GM12892 (cell line): ENCODE measurements at regions not wholly inside any gene's neighbourhood (a gene's known extent, or its start where the extent isn't known, plus 50 kb on each side); places are given as distances from the start of the nearest gene placed in this dataset.

Source experiments
- DNase-seq: peaks from one replicate; pipeline ENCODE4 v3.0.0; 2011; ENCODE audit not compliant: insufficient read length
- FAIRE-seq: peaks from 2 replicates; lab custom pipeline; 2011; peaks lifted over from hg19 to GRCh38; lab: Jason Lieb, UNC
- POLR2A ChIP-seq: IDR thresholded peaks from 2 replicates; pipeline ENCODE4 v1.6.1; 2011; ENCODE audit warnings: low read depth, low read length, control low read depth
- POLR2AphosphoS5 ChIP-seq: IDR thresholded peaks from 2 replicates; pipeline ENCODE4 v1.6.1; 2011; ENCODE audit warnings: low read depth, low read length, control low read depth
- TAF1 ChIP-seq: IDR thresholded peaks from 2 replicates; pipeline ENCODE4 v1.6.1; 2011; ENCODE audit warnings: low read depth, mild to moderate bottlenecking, control low read depth, low read length, borderline replicate concordance

DNA sequence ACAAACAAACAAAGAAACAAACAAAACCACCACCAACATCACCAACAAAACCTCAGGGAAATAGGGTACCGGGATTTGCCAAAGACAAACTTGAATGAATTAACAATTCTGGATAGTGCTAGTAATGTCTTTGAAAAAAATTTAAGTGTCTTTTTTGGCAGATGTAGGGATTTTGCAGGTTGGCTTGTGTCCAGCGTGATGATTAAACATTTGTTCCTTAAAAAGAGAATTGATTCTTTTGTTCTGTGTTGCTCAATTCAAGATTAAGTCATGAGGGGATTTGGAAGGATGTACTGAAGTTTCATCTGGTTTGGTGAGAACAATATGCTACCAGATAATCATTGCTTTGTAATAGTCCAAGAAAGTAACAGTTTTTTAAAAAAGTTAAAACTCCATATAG lies 125.1 kb upstream of the HS3ST5 start:
- no peak for TF ChIP-seq POLR2AphosphoS5
- no peak for TF ChIP-seq TAF1
- TF ChIP-seq POLR2A: no peak
- FAIRE-seq (no peak), DNase-seq (no peak)

DNA sequence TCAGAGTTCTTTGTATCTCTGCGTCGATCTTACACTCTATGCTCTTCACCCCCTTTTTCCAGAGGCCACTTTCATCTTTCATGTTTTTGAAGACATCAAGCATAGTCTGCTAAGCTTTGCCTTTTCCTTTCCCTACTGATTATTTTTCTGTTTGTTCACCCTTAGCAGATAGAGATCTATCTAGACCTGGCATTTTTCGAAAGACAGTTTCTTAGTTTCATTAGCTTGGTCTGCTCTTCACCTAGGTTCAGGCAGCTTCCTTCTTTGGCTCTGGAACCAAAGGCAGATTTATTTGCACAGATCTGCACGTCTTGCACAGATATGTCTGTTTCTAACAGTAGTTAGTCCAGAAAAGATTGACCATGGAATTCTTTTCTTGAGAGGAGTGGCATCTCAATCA lies 122.7 kb upstream of the HS3ST5 start:
- DNase-seq (no peak), FAIRE-seq (no peak)
- TF ChIP-seq POLR2A: no peak
- no peak for TF ChIP-seq TAF1
- no peak for TF ChIP-seq POLR2AphosphoS5

DNA sequence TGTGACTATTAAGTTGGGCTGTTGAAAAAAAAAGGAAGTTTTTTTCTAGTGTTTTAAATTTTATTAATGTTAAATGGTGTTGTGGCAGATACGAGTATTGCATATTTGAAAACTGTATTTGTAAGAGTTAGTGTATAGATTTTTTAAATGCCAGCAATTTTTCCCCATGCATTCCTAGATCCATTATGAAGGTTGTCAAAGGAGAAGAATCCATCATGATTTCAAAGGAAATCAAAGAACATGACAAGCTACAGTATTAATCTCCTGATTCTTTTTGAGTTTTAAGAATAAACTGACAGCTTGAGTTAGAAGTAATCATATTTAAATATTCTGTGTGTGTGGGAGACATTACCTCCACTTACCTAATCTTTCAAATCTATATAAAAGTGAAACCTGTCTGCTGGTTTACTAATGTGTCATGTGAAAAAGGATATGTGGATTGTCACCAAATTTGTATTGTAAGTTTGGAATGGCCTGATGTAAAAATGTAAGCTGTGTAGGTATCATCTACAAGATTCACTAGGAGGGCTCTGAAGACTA lies 111.0 kb upstream of the HS3ST5 start:
- no peak for TF ChIP-seq POLR2AphosphoS5
- TF ChIP-seq POLR2A: no peak
- TF ChIP-seq TAF1: no peak
- FAIRE-seq (no peak), DNase-seq (no peak)

DNA sequence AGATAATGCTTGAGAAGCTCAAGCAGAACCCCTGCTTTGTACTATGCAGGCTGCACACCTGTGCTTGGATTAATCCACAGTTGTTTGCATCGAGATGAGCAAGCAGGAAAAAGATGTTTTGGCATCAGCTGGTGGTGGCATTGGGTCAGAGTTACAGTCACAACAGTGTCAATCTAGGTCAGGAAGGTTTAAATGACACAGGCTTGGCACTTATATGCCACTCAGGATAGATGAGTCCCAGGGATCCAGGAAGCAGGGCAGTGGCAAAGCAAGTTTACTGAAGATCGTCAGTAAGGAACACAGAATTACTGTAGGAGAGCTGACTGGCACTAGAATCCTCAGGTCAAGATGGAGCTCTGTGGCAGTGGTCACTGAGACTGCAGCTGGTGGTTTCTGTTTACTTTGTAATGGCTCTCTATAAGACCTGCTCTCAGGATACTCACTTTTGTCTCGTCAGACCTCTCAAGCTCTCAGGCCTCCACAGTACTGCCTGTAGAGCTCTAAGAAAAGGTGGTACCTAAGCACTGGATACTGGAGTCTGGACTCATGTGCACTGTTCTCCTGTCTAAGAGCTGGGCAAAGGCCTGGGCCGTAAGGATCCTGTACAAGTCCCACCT lies 110.1 kb upstream of the HS3ST5 start:
- TF ChIP-seq POLR2AphosphoS5 (no peak), POLR2A (no peak), TAF1 (no peak)
- no peak for DNase-seq
- no peak for FAIRE-seq

DNA sequence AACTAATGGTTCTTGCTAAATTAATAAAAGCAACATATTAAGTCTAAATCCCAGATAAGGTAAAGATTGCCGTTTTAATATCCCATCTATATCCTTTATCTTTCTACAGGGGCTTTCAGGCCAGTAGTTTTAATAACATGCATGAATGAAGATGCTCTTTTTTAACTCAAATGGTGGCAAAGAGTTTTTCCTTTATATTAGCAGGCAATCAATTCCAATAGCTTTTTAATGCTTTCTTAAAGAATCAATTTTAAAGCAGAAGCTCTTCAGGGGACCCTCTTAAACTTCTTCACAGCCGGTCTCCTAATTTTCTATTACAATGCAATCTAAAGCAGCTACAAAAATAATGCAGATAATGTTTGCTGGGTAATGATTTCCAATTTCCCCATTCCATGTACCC lies 107.8 kb upstream of the HS3ST5 start:
- no peak for FAIRE-seq
- DNase-seq: no peak
- TF ChIP-seq POLR2AphosphoS5 (no peak), TAF1 (no peak), POLR2A (no peak)

DNA sequence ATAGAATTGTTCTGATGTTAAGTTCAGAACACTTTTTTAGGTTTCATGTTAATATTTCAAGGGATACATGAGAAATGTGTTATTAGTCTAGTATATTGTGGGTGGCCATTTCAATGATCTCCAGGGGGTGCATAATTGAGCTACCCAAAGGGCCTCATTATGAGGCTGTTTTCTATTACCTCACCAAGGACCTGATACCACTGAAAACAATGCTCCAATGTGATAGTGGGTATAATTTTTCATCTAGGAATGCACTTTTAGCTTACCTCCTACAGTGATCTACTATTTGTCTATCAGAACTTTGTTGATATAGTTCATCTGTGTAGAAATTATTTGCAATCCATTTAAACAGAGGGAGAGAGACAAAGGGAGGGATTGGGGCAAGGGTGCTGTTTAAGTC lies 106.8 kb upstream of the HS3ST5 start:
- DNase-seq (no peak), FAIRE-seq (no peak)
- TF ChIP-seq TAF1 (no peak), POLR2A (no peak), POLR2AphosphoS5 (no peak)

DNA sequence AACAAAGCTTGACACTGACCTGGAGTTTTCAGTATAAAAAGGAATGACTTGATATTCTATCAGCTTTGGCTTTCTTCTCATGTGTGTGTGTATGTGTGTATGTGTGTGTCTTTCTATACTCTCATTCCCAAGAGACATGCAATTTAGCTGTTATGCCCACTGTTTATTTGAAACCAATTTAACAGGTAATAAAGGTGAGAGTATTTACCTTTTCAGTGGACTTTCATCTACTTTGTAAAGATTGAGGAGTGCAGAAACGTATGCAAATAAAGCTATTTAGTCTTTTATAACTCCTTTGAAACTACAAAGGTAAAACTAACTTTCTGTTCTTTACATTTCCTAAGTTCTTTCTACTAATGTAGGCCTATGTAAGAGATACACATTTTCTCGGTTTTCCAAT lies 103.5 kb upstream of the HS3ST5 start:
- FAIRE-seq (peak; percentile 76), DNase-seq (no peak)
- TF ChIP-seq POLR2AphosphoS5 (no peak), POLR2A (no peak), TAF1 (no peak)

DNA sequence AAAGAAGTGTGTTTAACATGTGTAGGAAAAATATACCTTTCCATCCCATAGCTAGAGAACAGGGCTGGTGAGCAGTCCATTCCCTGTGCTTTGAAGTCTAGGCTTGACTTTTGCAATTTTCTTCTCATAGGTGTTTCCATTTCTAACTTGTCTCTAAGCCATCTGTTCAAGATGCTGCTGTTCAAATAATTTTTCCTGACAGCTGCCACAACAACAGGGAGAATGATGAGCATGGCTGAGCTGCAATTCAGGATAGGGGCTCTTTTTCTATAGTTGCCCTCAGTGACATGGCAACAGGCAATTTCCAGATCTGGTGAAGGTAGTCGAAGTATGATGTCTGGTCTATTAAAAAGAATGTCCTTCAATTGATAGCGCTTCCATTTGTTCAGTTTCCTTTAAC lies 103.0 kb upstream of the HS3ST5 start:
- TF ChIP-seq POLR2AphosphoS5: no peak
- FAIRE-seq (no peak), DNase-seq (no peak)

DNA sequence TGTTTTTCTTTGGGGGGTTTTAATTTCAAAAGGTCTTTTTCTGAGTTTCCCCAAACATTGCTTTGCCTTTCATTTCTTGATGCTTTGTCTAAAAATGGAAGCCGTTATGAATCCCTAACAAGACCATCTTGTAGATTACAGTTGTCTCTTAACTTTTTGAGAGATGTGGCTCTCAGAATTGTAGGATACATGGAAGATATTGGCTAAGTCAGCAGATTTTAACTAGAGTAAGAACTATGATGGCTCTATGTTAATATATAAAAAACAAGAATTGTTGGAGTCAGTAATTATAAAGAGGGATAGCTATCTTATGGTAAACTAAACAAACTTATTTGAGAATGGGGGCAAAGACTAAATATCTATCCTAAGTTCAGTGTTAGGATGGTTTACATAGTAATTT lies 96.6 kb upstream of the HS3ST5 start:
- FAIRE-seq: no peak
- no peak for TF ChIP-seq TAF1
- no peak for DNase-seq

DNA sequence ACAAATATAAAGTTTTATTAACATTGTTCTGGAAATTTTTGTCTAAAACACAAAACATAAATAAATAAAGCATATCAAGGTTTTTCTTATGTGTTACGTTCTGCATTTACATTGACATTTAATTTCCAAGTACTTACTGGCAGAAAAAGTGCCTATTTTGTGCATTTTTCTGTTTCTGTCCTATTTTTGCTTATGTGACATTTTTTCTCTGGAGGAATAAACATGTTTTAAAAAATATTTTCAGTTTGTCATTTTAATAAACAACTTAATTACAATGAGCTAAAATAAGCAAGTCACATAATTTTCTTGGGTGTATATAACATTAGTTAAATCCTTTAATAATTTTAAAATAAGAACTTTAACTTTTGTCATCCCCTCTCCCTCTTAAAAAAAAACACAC lies 94.4 kb upstream of the HS3ST5 start:
- TF ChIP-seq TAF1 (no peak), POLR2AphosphoS5 (no peak), POLR2A (no peak)
- no peak for FAIRE-seq
- DNase-seq: no peak

DNA sequence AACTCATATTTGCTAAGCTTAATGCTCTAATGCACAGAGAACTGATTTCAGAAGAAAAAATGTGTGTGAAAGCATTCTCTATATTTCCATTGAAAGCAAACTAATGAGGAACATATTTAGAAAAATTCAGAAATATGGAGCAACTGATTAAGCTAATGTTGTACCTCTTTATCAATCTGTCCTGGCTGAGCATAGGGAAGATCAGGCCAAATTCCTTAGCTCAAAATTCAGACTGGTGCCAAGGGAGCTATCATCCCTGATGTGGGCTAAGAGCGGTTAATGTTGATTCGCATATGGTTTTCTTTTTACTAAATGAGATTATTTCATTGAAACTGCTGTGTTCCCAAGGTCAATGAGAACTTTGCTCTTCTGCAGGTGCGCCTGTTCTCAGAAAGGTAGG lies 93.9 kb upstream of the HS3ST5 start:
- no peak for DNase-seq
- FAIRE-seq: no peak
- no peak for TF ChIP-seq POLR2A
- no peak for TF ChIP-seq POLR2AphosphoS5
- TF ChIP-seq TAF1: no peak

DNA sequence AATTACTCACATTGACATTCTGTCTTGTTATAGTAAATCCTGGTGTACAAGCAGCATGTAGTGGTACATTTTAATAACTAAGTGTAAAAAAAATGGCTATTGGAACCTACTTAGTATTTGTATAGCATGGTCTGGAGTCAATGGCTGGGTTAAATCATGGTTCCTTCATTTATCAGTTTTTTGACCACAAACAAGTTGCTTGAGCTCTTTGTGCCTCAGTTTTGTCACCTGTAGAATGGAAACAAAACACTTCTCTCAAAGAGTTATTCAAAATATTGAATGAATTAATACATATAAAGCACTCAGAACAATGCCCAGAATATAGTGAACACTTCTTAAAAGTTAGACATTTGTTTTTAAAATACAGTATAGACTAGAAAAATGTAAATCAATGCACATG lies 93.2 kb upstream of the HS3ST5 start:
- FAIRE-seq: no peak
- TF ChIP-seq POLR2AphosphoS5 (no peak), TAF1 (no peak), POLR2A (no peak)
- DNase-seq: no peak

DNA sequence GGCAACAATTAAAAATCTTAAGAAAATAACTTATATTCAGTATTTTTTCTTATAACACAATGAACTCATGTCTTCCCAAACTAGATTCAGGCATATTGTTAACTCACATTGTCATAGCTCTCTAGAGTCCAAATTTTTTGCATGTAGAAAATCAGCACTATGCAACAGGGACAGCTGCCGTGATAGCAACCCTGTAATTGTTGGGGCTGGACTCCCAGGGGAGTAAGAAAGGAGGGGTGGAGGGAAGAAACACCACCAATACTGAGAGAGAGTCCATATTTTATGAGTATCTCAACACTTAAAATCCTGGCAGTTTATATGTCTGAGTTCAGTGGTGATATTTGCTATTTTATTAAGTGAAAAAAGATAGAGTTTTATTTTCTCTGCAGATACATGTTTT lies 89.6 kb upstream of the HS3ST5 start:
- no peak for DNase-seq
- no peak for FAIRE-seq
- TF ChIP-seq TAF1: no peak
- no peak for TF ChIP-seq POLR2A
- no peak for TF ChIP-seq POLR2AphosphoS5

DNA sequence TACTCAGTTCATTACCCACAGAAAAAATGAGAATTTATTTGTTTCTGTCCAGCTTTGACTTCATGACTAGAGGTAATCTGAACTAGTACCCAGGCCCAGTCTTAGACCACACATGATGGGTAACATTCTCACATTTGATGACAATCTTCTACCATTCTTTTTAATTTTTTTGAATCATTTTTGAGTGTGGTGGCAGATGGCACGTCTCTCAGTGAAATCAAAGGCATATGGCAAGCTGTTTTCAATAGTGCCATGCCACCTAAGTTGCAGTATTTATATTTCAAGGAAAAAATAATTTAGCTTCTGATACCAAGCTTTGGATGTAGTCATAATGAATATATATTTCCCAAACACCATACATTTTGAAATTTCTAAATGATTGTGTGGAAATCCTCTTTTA lies 88.8 kb upstream of the HS3ST5 start:
- TF ChIP-seq POLR2A (no peak), POLR2AphosphoS5 (no peak), TAF1 (no peak)
- DNase-seq (no peak), FAIRE-seq (no peak)
